DMS 273 (cell line): ENCODE measurements at regions not wholly inside any gene's neighbourhood (a gene's known extent, or its start where the extent isn't known, plus 50 kb on each side); places are given as distances from the start of the nearest gene placed in this dataset.

Experiments
- DNase-seq: peaks from one replicate; lab custom pipeline; 2025; ENCODE audit not compliant: unreplicated experiment; lab: John Stamatoyannopoulos, UW

DNA sequence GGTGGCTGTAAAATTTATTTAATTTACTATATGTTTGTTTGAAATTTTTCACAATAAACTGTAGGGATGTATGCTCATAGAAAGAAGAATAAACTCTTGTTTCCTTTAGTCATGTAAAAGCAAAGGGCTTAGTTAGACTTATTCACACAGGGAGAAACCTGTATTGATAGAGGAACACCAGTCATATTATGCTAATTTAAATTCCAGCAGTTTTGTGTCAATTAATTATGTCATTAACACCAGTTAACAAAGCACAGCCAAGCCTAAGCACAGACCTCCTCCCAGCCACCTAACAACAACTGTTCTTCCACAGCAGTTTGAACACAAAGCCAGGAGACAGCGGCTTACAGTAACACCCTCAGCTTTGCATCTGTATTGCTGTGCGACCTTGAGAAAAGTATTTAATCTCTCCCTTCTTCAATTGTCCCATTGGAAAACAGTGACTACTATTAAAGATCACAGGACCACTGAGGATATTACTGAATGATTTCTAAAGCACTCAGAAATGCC is 260.8 kb upstream of the RRP15 start:
- no peak for DNase-seq

DNA sequence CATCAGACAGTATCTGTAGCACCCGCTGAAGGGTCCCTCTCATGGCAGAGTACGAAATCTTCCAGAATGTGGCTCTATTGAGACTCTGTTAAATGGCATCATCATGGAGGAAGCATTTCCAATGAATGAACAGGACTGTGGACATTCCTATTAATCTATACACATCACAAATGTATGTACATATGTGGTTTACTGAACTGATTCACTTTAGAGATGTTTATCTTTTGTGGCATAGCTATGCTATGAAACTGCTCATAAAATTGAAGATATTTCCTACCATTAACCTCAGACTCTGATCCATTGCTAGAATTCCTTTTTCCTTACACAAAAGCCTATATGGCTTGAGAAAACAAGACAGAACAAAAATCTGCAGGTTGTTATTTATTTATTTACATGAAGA is 259.6 kb upstream of the RRP15 start:
- DNase-seq: no peak

DNA sequence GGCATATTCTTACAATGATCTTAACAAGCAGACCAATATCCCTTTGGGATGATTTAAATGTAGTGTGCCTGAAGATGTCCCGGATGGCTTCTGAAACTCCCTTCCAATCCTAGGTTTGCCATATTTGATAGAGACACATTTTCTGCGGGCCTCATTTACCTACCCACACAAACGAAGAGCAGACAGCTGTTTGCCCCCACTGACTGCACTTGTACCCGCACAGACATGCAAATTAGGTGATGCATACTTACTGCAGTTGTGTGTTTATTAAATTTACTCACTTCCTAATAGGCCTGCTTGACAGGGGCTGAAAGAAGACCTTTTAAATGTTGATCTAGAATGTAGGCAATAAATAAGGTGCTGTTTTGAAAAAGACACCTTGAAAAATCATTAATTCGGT is 257.9 kb upstream of the RRP15 start:
- DNase-seq: no peak

DNA sequence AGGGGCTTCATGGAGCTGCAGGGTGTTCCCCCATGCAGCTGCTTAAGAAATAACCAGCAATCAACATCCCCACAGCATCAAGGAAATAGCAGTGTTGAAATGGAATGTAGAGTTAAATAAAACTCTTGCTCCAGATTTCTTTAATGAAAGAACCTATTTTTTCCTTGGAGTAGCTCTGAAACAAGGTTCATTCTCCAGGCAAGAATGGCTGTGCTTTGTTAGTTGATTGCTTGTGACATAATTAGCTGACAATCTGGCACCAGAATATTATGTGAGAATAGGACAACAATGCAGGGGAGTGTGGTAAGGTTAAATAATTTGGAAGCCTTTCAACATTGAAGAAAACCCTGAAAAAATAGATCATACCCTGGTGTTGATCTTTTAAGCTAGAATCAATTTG is 254.2 kb upstream of the RRP15 start:
- peak; percentile 25 for DNase-seq

DNA sequence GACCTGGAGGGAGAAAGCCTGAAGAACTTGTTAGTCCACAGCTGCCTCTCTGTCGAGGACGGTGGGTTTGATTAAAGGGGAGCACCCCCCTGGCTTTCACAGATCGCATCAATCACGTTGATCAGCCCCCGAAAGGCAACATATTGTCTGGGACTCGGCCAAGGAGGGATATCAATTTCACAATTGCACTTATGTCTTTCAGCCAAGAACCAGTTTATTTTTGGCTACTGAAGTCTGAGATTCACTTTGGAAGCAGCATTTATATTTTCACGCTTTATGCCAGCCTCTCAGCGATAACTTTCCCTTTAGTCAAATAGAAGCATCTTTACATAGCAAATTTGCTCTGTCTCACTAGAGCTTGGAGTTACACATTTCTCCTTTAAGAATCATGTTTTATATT is 253.2 kb upstream of the RRP15 start:
- DNase-seq: peak; percentile 67

DNA sequence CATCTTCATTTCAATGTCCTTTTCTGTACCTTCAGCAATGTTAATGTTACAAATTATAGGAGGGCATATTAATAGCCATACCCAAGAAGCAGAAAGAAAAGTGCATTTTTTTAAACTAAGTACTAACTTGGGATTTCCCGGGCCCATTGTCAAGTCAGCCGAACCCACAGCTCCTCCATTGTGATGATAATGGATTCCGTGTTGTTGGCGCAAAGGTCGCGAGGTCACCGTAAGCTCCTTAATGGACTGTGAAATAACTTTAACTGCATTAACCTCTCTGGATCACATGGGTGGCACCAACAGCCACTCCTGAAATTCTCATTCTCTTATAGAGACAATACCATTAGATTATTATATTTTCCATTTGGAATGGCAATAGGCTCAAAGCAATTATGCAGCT is 250.6 kb upstream of the RRP15 start:
- no peak for DNase-seq

DNA sequence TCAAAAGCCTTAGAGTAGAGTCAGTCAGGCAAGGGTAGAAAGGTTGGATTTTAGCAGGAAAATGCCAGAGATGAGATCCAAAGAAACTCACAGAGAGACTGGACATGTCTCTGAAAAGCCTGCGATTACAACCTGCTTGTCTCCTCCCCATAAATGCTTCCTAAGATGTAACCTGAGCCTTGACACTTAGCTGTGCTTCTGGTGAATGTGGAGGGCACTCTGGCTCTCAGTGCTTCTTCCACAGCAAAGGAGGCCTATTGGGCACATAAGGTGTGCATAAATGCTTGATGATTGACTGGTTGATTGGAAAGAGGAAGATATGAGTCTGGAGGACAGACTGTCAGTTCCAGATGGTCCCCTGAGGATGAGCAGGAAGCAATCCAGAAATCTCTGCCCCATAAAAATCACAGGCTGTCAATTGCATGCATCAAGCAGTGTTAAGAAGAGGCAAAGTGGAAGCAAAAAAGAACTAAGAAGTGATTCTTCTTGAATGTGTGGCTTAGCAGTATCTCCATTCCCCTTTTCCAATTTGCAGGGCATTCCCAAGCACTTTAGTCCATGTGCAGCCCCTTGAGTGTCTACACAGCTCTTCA is 236.2 kb upstream of the RRP15 start:
- DNase-seq: peak; percentile 18

DNA sequence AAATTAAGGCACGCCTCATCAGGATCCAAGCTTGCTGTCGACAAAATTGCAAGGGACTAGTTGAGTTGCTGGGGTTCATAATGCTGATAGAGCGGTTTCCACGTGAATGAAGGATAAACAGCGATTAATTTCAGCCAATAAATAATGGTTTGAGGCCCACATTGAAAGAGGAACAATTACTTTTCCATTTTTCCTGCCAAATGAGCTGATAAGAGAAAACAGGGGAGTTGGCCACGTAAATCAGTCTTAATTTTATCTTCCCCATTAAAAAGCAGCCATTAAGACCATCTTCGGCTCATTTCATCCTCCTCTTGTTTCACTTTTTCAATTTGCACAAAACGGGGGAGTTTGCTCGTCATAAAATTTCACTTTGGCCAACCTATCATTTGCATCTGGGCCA is 235.5 kb upstream of the RRP15 start:
- DNase-seq: no peak

DNA sequence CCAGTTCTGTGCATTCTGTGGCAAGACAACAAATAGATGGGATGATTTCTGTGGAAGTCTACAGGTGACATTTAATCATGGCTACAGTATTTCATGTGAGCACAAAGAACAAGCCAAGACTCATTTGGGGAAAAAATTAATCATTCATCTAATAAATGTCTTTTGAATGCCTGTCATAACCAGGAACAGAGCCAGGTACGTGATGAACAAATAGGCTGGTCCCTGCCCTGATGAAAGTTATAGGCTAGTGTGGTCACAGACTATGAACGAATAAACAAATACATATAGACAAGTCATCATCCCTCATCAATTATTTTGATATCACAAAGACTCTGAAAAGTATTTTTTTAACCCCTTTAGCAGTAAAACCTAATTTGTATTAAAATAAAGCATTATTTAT is 226.4 kb upstream of the RRP15 start:
- DNase-seq: no peak

DNA sequence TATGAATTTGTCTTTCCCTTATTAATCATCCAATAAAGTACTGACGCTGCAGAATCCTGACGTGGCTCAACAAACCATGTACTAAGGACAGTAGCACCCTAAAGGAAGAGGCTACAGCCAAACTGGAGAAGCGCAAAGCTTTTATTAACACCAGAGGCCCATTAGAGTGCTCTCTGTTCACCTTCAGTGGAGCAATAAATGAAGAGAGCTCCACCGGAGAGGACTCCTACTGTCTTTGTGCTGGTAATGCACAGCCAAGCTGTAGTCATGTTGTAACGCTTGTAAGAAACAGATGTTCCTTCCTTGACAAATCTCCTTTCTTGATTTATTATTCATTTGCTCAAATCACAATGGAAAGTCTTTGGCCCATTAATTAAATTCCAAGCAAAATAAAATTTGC is 220.7 kb upstream of the RRP15 start:
- no peak for DNase-seq

DNA sequence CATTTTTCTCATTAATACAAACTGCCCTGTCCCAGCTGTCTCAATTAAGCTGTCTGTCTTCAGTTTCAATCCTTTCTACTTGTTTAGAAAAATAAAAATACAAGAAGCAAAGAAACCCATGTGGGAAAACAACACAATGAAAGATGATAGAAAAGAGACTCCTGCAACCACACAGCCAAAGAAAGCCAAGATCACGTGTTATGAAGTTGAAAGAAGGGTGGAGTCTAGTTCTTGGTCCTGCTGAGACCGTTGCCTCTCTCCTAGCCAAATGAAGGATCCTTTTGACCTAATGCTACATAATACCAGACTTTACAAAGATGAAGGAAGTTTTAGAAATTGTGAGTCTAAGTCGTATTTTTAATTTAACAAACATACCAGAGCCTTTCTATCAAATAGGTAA is 218.8 kb upstream of the RRP15 start:
- no peak for DNase-seq

DNA sequence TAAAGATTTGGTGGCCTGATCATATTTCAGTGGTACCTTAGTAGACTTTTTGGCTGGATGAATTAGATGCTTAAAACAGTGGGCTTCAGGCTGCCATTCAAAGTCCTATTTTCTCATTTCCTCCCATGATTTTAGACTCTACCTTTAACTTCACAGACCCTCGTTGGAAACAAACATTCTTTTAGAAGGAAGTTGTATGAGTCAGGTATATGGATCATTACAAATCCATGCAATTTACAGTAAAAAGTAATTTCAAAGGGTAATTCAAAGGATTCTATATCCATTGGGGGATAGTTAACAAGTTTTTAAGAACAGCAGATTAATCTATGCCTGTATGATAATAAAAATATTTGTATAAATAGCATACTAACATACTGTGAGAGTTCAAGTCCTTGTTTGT is 216.9 kb upstream of the RRP15 start:
- DNase-seq: no peak

DNA sequence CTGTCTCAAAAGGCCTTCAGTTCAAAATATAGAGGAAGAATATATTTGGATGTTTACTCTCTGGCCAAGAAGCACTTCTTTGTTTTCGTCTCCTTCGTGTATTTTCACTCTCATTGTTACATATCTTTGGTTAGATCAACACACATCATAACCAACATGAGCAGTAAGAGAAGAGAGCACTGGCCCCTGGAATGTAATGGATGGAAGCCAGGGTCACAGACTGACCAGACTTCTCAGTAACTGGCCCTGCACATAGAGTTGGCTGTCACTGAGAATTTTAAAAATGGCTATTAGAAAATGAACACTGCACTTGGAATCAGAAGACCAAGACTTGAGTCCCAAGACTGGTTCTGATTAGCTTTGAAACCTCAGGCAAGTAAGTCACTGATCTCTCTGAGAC is 215.9 kb upstream of the RRP15 start:
- DNase-seq: no peak

DNA sequence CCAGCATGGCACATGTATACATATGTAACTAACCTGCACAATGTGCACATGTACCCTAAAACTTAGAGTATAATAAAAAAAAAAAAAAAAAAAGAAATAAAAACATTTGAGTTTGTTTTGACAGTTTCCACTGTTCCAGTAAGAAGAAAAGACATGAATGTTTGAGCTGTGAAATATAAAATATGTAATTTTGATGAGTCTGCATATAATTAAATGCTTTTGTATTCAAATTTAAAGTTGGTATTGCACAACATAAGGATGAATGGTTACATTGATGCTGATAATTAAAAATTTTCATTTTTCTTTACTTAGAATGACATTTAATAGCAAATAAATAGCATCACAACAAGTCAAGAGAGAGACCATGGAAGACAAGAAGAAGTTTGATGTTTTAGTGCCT is 212.0 kb upstream of the RRP15 start:
- DNase-seq: no peak

DNA sequence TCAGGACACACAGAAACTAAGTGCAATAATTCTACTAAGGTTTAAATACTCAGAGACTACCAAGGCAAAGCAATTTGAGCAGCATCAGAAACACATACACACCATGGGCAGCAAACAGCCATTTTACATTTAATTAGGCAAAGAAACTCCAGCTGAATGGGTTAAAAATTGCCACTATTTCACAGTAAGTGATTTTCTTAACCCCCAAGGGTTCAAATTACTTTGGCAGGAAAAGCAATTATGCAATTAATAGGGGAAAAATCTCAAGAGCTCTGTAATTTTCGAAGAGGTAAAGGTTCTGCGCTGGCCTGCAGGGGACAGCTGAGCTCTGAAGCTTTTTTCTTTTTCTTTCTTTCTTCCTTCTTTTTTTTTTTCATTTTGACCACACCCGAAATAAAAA is 206.2 kb upstream of the RRP15 start:
- DNase-seq: peak; percentile 7

DNA sequence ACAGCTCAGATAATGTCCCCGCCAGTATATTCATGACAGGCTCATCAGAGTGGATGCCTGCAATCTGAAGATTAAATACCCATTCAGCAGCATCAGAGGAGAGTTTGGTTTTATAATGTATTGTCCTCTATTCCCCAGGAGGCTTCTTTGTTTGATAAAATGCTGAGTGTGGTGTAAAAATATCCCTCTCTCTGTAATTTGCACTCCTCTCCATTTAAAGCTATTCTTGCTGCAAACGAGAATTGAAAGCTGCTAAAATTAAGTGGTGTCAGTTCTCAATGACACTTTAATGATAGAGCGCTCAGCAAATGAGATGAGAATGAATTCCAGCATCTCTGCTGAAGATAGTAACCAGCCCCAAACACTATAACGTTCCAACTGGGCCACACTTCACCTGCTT is 205.7 kb upstream of the RRP15 start:
- DNase-seq: no peak

DNA sequence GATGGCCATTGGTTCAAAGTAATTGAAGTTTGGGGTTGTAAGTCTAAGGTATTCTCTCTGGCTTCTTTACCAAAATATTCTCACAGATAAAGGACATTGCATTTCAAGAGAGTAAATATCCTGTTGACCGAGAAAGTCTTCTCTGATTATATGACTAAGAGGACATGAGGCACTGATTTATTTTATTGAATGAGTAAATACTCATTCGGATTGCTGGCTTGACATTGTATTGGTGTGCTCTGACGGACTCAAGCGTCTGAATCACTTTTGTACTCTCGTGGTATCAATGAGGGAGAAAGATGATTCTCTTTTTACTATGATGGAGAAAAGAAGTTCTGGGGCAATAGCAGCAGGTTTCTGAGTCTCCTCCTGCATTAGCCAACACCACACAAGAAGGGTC is 205.3 kb upstream of the RRP15 start:
- no peak for DNase-seq

DNA sequence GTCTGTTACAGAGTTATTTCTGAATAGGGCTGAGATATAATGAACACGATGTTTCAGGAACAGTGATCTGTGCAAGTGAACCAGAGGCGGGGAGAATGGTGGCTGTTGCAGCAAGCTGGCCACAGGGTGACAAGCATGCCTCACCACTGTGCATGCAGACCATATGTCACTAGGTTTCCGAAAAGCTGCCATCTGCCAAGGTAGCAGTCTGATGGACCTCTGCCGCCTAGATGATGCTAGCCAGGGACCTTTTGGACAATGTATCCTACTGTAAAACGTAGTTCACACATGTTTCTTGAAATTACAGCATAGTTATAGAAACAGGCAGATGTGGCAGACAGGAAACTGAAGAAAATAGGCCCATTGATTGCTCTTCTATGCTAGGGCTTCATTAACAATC is 204.2 kb upstream of the RRP15 start:
- peak; percentile 90 for DNase-seq

DNA sequence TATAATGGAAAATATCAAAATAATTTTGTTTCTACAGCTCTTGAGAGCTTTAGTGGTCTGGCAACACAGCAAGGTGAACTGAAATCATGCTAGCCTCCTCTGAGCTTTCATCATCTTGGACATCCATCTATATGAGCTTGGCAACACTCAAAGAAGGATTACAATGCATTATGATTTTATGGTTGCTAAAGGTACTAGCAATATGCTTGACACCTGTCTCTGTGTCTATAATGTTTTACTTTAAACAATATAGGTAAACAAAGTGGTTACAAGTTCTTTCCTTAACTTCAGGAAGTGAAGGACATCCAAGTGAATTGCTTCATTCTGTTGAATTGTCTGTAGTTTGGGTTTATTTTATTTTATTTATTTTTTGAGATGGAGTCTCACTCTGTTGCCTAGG is 203.7 kb upstream of the RRP15 start:
- peak; percentile 15 for DNase-seq

DNA sequence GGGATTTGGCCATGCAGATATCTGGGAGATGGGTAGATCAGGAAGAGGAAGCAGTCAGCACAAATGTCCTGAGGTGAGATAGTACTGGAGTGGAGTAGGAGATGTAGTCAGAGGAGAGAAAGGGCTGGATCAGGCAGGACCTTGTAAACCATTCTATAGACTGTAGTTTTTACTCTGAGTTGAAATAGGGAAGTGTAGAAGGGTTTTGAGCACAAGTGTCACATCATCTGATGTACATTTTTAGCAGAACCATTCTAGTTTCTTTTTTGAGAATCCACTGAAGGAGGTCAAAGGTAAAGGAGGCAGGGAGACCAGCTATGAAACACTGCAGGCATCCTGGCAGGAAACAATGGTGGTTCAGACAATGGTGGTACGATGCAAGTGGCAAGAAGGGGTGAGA is 194.6 kb upstream of the RRP15 start:
- DNase-seq: no peak

DNA sequence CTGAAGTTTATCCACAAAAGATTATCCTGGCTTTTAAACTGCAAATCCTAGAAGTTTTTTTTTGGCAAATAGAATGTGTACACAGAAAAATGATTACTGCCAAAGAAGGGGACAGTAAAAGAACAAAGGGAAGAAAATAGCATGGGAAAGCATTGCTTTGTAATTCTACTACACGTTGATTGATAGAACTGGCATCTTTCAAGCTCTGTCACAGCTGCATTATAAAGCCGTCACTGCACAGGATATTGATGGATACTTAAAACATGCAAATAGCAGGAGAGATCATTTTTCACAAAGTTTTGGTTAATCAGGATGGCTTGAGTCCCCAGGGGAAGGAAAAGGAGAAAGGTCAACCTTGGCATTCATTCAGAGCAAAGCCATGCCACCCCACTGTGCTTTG is 183.7 kb upstream of the RRP15 start:
- DNase-seq: no peak

DNA sequence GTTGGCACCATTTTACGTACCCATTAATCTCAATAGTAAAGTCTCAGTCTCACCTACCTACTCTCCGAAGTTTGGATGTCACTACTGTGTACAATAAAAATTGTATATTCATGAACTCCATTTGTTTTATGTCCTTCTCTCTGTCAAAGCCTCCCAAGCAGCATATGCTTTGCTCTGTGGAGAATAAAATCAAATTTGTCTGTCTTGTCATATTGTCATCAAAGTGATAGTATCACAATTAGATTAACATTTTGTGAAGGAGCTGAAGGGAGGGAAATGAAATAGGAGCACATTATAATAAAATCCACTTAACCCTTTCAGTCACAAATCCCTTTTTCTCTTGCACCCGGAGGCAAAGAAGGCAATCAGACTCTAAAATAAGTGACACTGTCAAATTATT is 177.1 kb upstream of the RRP15 start:
- DNase-seq: no peak

DNA sequence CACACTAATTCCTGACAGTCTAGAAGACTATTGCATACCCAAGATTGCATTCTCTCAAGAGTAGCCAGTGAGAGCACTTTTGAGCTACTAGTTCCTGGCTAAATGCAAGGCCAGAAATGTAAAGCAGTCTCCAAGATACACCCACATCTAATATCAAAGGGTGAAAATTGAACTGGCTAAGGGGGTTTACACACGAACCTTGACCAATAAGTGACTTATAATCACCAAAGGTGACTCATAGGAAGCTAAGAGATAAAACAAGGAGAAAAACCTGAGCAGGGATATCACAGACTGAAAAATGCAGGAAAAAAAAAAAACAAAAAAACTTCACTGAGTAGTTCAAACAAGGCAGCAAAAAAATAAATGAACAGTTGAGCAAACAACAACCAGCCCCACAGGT is 172.2 kb upstream of the RRP15 start:
- no peak for DNase-seq

DNA sequence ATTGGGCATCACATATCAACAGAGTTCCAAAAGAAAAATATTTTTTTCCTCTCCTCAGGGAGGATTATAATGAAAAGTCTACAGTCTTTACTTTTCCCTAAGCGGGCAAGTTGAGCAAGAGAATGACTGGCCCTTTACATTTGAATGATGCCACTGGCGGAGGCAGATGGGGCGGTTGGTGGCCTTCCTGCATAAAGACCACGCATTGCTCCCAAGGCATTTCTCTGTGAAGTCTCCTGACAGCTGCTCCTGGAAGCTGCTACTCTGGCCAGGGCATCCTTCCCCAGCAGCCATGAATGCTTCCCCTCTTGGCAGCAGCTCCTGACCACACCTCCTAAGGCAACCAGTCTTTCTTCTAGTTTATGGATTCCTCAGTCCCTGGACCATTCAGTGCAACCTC is 161.1 kb upstream of the RRP15 start:
- DNase-seq: peak; percentile 17
